Peyer's patch (tissue), 4 donors: ENCODE measurements at regions not wholly inside any gene's neighbourhood (a gene's known extent, or its start where the extent isn't known, plus 50 kb on each side); places are given as distances from the start of the nearest gene placed in this dataset.
A peak's percentile ranks its signal among the peaks of the same experiment; 100 is the strongest.

ENCODE experiments used
- DNase-seq, 3 donors: peaks; one replicate each; pipeline ENCODE4 v3.0.0-alpha.2; 2017 to 2019
- H3K27ac ChIP-seq, 4 donors: fragments of 200-600 bp; sonication (generic); one replicate each; pipeline ENCODE4 v1.5.1; 2016 to 2019
- H3K27me3 ChIP-seq, 2 donors: fragments of 200-600 bp; sonication (generic); one replicate each; pipeline ENCODE4 v1.5.1; 2019
- H3K36me3 ChIP-seq, 3 donors: fragments of 200-600 bp; sonication (generic); one replicate each; pipeline ENCODE4 v1.5.1; 2016 to 2019
- H3K4me1 ChIP-seq, 4 donors: fragments of 200-600 bp; sonication (generic); one replicate each; pipeline ENCODE4 v1.5.1; 2016 to 2019
- H3K4me3 ChIP-seq, 4 donors: fragments of 200-600 bp; sonication (generic); 1 replicate in 3 of 4; 2 replicates in 1 of 4; pipeline ENCODE4 v1.5.1; 2016 to 2019; ENCODE audit warnings: mild to moderate bottlenecking in 1 of 4
- H3K9me3 ChIP-seq, 4 donors: fragments of 200-600 bp; sonication (generic); one replicate each; pipeline ENCODE4 v1.5.1; 2016 to 2019; ENCODE audit warnings: mild to moderate bottlenecking in 1 of 4
- POLR2A ChIP-seq, 2 donors: fragments of 450-650 bp; IDR thresholded peaks; one replicate each; pipeline ENCODE4 v1.5.1; 2017; ENCODE audit warnings: antibody characterized with exemption in 2 of 2, mild to moderate bottlenecking in 2 of 2, moderate library complexity in 2 of 2
- TF ChIP-seq, protein P1 (sequence below), 6 experiments: fragments of 450-650 bp in 4 of 6; fragments of 200-600 bp in 2 of 6; sonication (generic) in 1 of 6; IDR thresholded peaks; one replicate each; pipeline ENCODE4 v1.5.1; 2017 to 2019; ENCODE audit warnings: antibody characterized with exemption in 6 of 6, mild to moderate bottlenecking in 3 of 6, moderate library complexity in 1 of 6

GRCh38 chr4:24203926-24204325 lies 314.1 kb upstream of the PPARGC1A start:
- no peak for DNase-seq
- H3K4me1 ChIP-seq = peaks cover 0 to 6% (median 0%) of the 10 kb centered on the region in 4 donors

DNA sequence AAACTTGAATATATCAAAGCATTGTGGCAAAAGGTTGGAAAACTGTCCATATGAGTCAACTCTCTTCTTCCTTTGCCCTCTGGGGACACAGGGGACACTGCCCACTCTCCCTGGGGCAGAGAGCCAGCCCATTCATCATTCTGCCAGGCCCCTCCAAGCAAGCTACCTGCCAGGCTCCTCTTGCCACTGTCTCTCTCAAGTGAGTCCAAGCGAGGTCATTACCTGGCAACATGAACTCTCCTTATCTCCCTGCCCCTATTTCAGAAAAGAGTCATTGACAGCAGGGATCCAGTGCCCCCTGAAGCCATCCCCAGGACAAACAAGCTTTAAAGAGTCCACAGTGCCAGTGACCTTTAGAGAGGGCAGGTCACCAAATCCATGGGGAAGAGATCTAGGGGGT lies 312.7 kb upstream of the PPARGC1A start:
- no peak for DNase-seq
- no peaks in the 10 kb centered on the region for H3K9me3 ChIP-seq
- no peaks in the 10 kb centered on the region for H3K27me3 ChIP-seq
- H3K36me3 ChIP-seq = no peaks in the 10 kb centered on the region
- H3K27ac ChIP-seq = no peak overlapping the region
- no peak for TF ChIP-seq POLR2A (IDR thresholded peaks at IDR 0.05)
- TF ChIP-seq, protein P1, sequence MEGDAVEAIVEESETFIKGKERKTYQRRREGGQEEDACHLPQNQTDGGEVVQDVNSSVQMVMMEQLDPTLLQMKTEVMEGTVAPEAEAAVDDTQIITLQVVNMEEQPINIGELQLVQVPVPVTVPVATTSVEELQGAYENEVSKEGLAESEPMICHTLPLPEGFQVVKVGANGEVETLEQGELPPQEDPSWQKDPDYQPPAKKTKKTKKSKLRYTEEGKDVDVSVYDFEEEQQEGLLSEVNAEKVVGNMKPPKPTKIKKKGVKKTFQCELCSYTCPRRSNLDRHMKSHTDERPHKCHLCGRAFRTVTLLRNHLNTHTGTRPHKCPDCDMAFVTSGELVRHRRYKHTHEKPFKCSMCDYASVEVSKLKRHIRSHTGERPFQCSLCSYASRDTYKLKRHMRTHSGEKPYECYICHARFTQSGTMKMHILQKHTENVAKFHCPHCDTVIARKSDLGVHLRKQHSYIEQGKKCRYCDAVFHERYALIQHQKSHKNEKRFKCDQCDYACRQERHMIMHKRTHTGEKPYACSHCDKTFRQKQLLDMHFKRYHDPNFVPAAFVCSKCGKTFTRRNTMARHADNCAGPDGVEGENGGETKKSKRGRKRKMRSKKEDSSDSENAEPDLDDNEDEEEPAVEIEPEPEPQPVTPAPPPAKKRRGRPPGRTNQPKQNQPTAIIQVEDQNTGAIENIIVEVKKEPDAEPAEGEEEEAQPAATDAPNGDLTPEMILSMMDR (IDR thresholded peaks at IDR 0.05) = no peak
- peaks cover 0 to 12% (median 0%) of the 10 kb centered on the region in 4 donors for H3K4me1 ChIP-seq
- H3K4me3 ChIP-seq = no peak overlapping the region

More at GRCh38 chr4:24203926-24204325, 314.1 kb upstream of the PPARGC1A start:
- Histone ChIP-seq H3K4me3 (no peak overlapping the region), H3K27me3 (no peaks in the 10 kb centered on the region), H3K36me3 (no peaks in the 10 kb centered on the region), H3K9me3 (no peaks in the 10 kb centered on the region), H3K27ac (no peak overlapping the region)
- TF ChIP-seq POLR2A (IDR thresholded peaks at IDR 0.05) = no peak
- TF ChIP-seq, protein P1 (IDR thresholded peaks at IDR 0.05) = no peak

DNA sequence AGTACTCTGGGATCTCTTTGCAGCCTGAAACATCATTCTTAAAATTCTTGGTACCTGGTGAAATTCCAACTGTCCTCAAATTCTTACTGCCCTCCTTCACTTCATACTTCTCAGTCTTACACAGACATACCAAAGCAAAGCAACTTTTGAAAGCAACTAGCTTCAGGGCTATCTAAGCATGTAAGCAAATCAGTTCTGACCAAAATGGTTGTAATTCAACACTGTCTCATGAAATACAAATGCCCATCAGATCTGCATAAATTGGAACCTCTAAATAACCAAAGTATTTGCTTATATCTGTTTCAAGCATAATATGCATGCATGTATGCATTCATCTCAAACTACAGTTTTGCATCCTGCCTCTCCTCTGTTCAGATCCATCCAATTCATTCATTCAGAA lies 308.1 kb upstream of the PPARGC1A start:
- Histone ChIP-seq H3K9me3 (no peaks in the 10 kb centered on the region), H3K36me3 (no peaks in the 10 kb centered on the region), H3K27ac (no peak overlapping the region), H3K4me3 (no peak overlapping the region), H3K4me1 (peaks cover 0 to 12% (median 0%) of the 10 kb centered on the region in 4 donors), H3K27me3 (no peaks in the 10 kb centered on the region)
- no peak for DNase-seq
- TF ChIP-seq, protein P1 (IDR thresholded peaks at IDR 0.05) = no peak

DNA sequence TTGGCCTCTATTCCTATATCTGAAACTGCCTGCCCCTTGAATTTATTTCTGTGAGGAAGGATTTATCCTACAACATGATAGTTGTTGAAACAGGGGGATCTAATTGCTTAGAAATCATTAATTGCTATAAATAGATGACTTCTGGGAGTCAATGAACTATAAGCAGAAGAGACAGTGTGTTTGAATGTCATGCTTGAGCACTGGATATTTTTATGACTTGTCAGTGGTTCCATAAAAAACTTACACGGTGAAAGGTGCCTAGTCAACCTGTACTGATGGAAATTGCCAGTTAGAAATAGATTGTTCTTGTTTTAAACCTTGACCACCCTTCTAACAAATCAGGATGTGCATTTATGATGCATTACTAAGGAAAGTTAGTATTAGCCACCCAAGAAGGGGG lies 306.9 kb upstream of the PPARGC1A start:
- TF ChIP-seq POLR2A (IDR thresholded peaks at IDR 0.05) = no peak
- TF ChIP-seq, protein P1 (IDR thresholded peaks at IDR 0.05) = no peak
- Histone ChIP-seq H3K36me3 (no peaks in the 10 kb centered on the region), H3K9me3 (no peaks in the 10 kb centered on the region), H3K27ac (peak overlapping the region in 2 of 4 donors; percentile 8 to 54), H3K27me3 (no peaks in the 10 kb centered on the region), H3K4me3 (no peak overlapping the region), H3K4me1 (peaks cover 0 to 12% (median 0%) of the 10 kb centered on the region in 4 donors)
- DNase-seq = no peak

DNA sequence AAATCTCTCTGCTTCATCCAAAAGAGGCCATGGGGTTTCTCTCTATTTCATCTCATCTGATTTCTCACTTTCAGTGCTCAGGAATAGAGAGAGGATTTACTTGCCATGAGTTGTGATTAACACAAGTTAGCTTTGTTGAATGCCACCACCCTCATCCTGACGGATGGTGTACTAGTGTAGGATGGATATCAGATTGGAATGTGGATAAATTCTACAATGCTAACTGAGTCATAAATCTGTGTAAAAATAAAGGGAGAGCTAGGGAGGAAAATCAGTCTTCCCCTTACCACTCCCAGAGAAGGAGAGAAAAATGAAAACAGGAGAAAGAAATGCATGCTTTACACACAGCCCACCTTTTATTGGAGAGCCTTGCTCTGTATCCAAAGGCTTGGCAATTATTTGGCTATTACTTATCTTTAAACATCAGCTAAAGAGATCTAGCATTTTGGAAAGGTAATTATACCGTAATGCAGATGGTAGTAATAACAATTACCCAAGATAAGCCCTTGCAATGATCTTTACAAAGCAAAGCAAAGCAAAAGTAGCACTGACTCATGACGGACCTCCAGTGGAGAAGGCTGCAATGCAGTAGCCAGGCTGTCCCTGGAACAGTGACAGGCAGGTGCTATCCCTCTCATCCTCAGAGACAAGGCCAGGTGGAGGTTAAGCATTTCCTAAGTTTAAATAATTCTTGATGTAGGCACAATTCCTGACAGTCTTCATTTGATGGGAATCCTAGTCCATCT lies 306.3 kb upstream of the PPARGC1A start:
- no peaks in the 10 kb centered on the region for H3K36me3 ChIP-seq
- TF ChIP-seq POLR2A (IDR thresholded peaks at IDR 0.05) = no peak
- TF ChIP-seq, protein P1 (IDR thresholded peaks at IDR 0.05) = peak in 3 of 6 experiments; percentile 32 to 41 (median 35)

More for the DNA sequence above, 306.3 kb upstream of the PPARGC1A start:
- no peak overlapping the region for H3K4me3 ChIP-seq
- H3K27me3 ChIP-seq = no peaks in the 10 kb centered on the region
- DNase-seq = no peak
- H3K9me3 ChIP-seq = no peaks in the 10 kb centered on the region
- H3K27ac ChIP-seq = peak overlapping the region in 1 of 4 donors; percentile 54
- H3K4me1 ChIP-seq = peaks cover 0 to 11% (median 0%) of the 10 kb centered on the region in 4 donors
